ENCODE measurements at regions not wholly inside any gene's neighbourhood (a gene's known extent, or its start where the extent isn't known, plus 50 kb on each side); places are given as distances from the start of the nearest gene placed in this dataset.

- DNase-seq (no peak), ATAC-seq (no peak)
- WGBS (ENCODE audit: insufficient coverage, low coverage, low lambda C conversion rate, missing lambda C conversion rate) = 22% methylated on average over 3 of the region's 3 CpGs
- intact Hi-C loops (cut with DNase I) = no loop called here
- Histone ChIP-seq H3K27me3 (no peaks in the 10 kb centered on the region), H3K36me3 (no peaks in the 10 kb centered on the region), H3K4me1 (no peaks in the 10 kb centered on the region), H3K27ac (no peak overlapping the region), H3K4me3 (no peak overlapping the region), H3K9me3 (no peaks in the 10 kb centered on the region)
- TF ChIP-seq POLR2A (IDR thresholded peaks at IDR 0.05) = no peak
- TF ChIP-seq, protein P1, sequence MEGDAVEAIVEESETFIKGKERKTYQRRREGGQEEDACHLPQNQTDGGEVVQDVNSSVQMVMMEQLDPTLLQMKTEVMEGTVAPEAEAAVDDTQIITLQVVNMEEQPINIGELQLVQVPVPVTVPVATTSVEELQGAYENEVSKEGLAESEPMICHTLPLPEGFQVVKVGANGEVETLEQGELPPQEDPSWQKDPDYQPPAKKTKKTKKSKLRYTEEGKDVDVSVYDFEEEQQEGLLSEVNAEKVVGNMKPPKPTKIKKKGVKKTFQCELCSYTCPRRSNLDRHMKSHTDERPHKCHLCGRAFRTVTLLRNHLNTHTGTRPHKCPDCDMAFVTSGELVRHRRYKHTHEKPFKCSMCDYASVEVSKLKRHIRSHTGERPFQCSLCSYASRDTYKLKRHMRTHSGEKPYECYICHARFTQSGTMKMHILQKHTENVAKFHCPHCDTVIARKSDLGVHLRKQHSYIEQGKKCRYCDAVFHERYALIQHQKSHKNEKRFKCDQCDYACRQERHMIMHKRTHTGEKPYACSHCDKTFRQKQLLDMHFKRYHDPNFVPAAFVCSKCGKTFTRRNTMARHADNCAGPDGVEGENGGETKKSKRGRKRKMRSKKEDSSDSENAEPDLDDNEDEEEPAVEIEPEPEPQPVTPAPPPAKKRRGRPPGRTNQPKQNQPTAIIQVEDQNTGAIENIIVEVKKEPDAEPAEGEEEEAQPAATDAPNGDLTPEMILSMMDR (IDR thresholded peaks at IDR 0.05) = no peak
Observed at GRCh38 chr3:90007778-90008499, 900.5 kb downstream of the EPHA3 start.

GRCh38 chr3:90010341-90010740 lies 902.9 kb downstream of the EPHA3 start:
- Histone ChIP-seq H3K4me3 (no peak overlapping the region), H3K4me1 (no peaks in the 10 kb centered on the region), H3K9me3 (no peaks in the 10 kb centered on the region), H3K27me3 (no peaks in the 10 kb centered on the region), H3K36me3 (no peaks in the 10 kb centered on the region), H3K27ac (no peak overlapping the region)
- intact Hi-C loops (cut with DNase I) = no loop called here
- 31% methylated on average over 3 of the region's 3 CpGs for WGBS (ENCODE audit: insufficient coverage, low coverage, low lambda C conversion rate, missing lambda C conversion rate)
- DNase-seq = no peak
- TF ChIP-seq, protein P1 (IDR thresholded peaks at IDR 0.05) = no peak
- no peak for TF ChIP-seq POLR2A (IDR thresholded peaks at IDR 0.05)
- ATAC-seq = no peak

- 20% methylated on average over 5 of the region's 5 CpGs for WGBS (ENCODE audit: insufficient coverage, low coverage, low lambda C conversion rate, missing lambda C conversion rate)
- Histone ChIP-seq H3K36me3 (no peaks in the 10 kb centered on the region), H3K27ac (no peak overlapping the region), H3K4me1 (no peaks in the 10 kb centered on the region), H3K27me3 (no peaks in the 10 kb centered on the region), H3K9me3 (no peaks in the 10 kb centered on the region), H3K4me3 (no peak overlapping the region)
- intact Hi-C loops (cut with DNase I) = no loop called here
- DNase-seq = no peak
- TF ChIP-seq, protein P1 (IDR thresholded peaks at IDR 0.05) = no peak
- no peak for TF ChIP-seq POLR2A (IDR thresholded peaks at IDR 0.05)
- peak in 2 of 4 donors; percentile 16 to 45 for ATAC-seq
Observed at GRCh38 chr3:90011131-90011530, 903.7 kb downstream of the EPHA3 start.

GRCh38 chr3:90011596-90011995 lies 904.2 kb downstream of the EPHA3 start:
- intact Hi-C loops (cut with DNase I) = no loop called here
- no peaks in the 10 kb centered on the region for H3K4me1 ChIP-seq
- H3K36me3 ChIP-seq = no peaks in the 10 kb centered on the region
- 34% methylated on average over 4 of the region's 4 CpGs for WGBS (ENCODE audit: insufficient coverage, low coverage, low lambda C conversion rate, missing lambda C conversion rate)
- ATAC-seq (peak in 3 of 4 donors; percentile 42 to 81 (median 54)), DNase-seq (no peak)
- H3K9me3 ChIP-seq = no peaks in the 10 kb centered on the region
- no peak overlapping the region for H3K4me3 ChIP-seq
- H3K27ac ChIP-seq = no peak overlapping the region
- TF ChIP-seq, protein P1 (IDR thresholded peaks at IDR 0.05) = no peak
- no peak for TF ChIP-seq POLR2A (IDR thresholded peaks at IDR 0.05)
- H3K27me3 ChIP-seq = no peaks in the 10 kb centered on the region
